AG09309 (cell line): ENCODE measurements at regions not wholly inside any gene's neighbourhood (a gene's known extent, or its start where the extent isn't known, plus 50 kb on each side); places are given as distances from the start of the nearest gene placed in this dataset.
"Not testable (repeated sequence)": the region's sequence is repeated elsewhere in the genome, so short reads cannot be mapped to it uniquely, and the experiment has no call there.

Experiments
- DNase-seq: peaks from one replicate; pipeline ENCODE4 v3.0.0-alpha.2; 2010; ENCODE audit warnings: low read depth
- H3K4me3 ChIP-seq: 2 replicates; pipeline ENCODE4 v1.5.1; 2011; ENCODE audit warnings: mild to moderate bottlenecking, low read depth, low read length, moderate library complexity; ENCODE audit not compliant: control insufficient read depth
- TF ChIP-seq, protein P1 (sequence below): IDR thresholded peaks from 2 replicates; pipeline ENCODE4 v1.5.1; 2011; ENCODE audit warnings: mild to moderate bottlenecking, low read depth, low read length, inconsistent platforms; ENCODE audit not compliant: insufficient read depth, control insufficient read depth; ENCODE audit errors: missing control alignments

DNA sequence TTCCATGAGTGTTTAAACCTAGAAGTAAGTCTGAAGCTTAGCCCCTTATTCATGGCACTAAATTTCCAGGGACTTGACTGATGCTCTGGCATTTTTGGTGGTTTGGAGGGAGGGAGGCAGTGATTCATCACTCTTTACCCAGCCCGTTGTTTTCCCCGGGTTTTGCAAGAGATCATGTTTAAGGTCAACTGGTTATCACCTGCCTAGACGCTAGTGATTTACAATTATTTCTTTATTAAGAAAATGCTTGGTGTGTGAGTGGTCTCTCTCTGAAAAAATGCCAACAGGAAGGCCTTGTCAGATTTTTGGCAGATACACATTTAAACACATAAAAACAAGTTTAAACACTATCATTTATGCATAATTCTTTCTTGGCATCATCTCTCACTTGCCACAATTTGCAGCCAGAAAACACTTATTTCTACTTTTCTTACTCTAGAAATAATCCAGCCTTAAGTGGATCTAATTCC, 737.9 kb upstream of the ZNF608 start:
- TF ChIP-seq, protein P1, sequence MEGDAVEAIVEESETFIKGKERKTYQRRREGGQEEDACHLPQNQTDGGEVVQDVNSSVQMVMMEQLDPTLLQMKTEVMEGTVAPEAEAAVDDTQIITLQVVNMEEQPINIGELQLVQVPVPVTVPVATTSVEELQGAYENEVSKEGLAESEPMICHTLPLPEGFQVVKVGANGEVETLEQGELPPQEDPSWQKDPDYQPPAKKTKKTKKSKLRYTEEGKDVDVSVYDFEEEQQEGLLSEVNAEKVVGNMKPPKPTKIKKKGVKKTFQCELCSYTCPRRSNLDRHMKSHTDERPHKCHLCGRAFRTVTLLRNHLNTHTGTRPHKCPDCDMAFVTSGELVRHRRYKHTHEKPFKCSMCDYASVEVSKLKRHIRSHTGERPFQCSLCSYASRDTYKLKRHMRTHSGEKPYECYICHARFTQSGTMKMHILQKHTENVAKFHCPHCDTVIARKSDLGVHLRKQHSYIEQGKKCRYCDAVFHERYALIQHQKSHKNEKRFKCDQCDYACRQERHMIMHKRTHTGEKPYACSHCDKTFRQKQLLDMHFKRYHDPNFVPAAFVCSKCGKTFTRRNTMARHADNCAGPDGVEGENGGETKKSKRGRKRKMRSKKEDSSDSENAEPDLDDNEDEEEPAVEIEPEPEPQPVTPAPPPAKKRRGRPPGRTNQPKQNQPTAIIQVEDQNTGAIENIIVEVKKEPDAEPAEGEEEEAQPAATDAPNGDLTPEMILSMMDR = no peak
- no peak overlapping the region for H3K4me3 ChIP-seq
- DNase-seq = peak; percentile 58

DNA sequence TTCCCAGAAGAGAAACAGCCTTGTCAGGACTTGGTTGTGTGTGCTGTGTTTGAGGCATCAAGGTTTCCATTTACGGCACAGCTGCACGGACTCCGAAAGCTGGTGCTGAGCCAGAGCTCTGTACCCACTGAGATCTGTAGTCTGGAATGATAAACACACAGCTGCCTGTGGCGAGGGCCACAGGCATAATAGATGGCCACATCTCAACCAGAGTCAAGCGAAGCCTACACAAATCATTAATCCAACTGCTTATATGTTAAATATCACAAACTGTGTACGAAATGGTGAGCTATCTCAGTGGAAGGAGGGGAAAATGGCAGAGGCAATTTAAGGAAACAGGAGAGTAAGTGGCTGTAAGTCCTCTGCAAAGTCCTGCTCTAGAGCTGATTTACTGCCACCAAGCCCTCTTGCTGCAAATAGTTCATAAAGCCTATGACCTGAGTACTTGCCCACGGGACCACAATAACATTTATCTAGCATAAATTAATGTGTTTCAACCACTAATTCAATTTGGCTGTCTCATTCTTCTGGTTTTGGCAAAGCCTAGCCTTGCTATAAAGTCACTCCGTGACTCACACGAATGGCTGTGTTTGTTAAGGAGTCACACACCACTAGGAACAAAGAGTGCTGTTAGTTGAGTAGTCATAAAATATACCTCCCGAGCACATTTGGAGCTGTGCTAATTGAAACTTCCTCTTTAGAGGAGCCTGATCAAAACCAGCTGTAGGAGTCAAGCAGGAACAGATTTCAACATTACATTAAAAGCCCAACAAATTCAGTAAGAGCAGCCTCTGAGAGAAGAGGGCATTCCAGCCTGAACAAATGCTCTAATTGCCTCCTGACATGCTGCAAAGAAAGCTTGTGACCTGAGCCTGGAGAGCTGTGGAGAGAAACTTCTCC, 738.6 kb upstream of the ZNF608 start:
- H3K4me3 ChIP-seq = no peak overlapping the region
- TF ChIP-seq, protein P1 = no peak
- peak; percentile 99 for DNase-seq

DNA sequence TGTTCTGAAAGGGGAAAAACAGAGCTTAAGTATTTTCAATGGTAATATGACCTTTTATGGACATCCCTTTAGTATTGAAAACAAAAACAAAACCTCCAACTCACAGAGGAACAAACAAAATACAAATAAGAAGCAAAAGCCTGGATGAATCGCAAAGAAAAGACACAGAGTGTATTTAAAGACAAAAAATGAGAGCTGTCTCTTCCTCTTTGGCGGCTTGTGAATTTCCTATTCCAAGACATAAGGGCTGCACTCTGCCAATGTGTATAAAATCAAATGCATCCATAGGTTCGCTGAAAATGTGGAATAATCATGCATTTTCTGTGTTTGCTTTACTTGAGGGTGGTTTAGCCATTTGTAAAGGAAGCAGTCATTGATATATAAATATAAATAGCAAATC, 739.3 kb upstream of the ZNF608 start:
- TF ChIP-seq, protein P1 = no peak
- H3K4me3 ChIP-seq = no peak overlapping the region
- no peak for DNase-seq

DNA sequence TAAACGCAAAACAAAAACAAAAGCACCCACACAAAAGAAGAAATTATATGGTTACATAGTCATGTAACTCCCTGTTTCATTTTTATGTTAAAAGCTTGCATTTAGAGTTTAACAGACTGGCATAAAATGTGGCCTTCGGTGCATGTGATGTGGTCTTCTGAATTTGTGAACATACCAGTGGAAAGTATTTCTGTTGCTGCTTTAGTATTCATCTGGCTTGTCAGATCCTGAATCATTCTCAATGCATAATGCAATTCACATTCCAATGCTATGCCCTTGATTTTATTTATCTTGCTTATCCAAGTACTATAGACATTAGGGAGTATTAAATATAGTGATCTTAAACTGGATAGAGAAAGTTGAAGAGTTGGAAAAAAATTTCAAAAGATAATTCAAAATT, 740.2 kb upstream of the ZNF608 start:
- TF ChIP-seq, protein P1 = no peak
- no peak for DNase-seq
- no peak overlapping the region for H3K4me3 ChIP-seq

DNA sequence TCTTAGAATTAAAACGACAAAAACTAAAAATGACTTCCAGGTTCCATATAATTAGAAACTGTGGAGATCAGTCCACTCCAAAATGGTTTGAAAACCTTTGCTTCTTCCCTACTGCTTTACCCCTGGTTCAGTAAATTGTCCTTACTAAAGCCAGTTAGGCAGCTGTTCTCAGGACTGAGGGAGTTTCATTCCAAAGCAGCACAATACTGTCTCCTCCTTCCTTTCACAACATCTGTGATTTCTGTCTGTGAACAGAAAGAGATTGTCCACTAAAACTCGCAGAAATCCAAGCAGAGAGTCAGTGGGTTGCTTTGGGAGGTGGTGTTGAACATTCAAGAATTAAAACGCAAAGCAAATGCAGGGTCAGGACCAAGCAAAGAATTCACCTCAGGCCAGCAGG, 740.8 kb upstream of the ZNF608 start:
- TF ChIP-seq, protein P1 = no peak
- no peak for DNase-seq
- H3K4me3 ChIP-seq = no peak overlapping the region

DNA sequence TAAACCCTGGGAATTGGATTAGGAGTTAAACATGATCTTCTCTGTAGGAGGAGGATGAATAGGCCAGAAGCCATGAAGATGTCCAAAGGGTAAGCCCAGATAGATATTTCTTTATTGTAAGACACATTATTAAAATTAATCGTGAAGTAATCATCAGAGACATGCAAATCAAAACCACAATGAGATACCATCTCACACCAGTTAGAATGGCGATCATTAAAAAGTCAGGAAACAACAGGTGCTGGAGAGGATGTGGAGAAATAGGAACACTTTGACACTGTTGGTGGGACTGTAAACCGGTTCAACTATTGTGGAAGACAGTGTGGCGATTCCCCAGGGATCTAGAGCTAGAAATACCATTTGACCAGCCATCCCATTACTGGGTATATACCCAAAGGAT, 741.2 kb upstream of the ZNF608 start:
- not testable (repeated sequence) for DNase-seq, H3K4me3 ChIP-seq

DNA sequence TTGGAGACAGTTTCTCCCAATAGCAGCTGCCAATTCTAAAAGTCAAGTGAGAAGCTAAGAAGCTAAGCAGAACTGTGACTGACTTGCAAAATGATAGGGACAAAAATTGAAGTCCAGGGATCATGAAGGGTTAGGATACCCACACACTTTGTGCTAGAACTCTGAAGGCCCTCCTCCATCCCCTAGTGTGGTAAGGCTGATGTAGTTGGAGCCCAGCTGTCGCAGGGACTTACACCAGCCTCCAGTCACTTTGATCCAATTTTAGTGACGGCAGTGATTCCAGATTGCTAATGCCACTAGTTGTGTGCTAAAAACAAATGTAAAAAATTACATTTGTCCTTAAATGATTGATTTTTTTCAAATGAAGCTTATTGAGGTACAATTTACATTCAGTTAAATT, 742.7 kb upstream of the ZNF608 start:
- DNase-seq = no peak
- no peak overlapping the region for H3K4me3 ChIP-seq
- TF ChIP-seq, protein P1 = no peak
